ELR (cell line): ENCODE measurements at regions not wholly inside any gene's neighbourhood (a gene's known extent, or its start where the extent isn't known, plus 50 kb on each side); places are given as distances from the start of the nearest gene placed in this dataset.

Source experiments
- DNase-seq: peaks from one replicate; pipeline ENCODE4 v3.0.0-alpha.2; 2015; ENCODE audit warnings: low read depth

DNA sequence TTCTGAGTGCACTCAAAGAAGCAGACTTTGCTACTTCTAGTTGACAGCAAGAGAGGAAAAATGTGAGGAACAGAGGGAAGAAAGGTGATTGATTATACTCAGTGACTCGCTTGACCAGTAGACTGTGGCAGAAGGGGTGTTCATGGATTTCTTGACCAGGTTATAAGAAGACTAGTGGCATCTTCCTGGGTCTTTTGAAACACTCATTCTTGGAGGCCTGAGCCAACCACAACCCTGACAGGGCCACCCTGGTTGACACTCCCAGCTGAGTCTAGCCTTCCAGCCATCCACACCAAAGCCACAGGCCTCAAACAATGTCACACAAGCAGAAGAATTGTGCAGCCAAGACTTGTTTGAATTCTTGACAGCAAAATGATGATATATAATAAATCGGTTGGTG, 366.3 kb downstream of the SS18 start:
- DNase-seq = no peak

DNA sequence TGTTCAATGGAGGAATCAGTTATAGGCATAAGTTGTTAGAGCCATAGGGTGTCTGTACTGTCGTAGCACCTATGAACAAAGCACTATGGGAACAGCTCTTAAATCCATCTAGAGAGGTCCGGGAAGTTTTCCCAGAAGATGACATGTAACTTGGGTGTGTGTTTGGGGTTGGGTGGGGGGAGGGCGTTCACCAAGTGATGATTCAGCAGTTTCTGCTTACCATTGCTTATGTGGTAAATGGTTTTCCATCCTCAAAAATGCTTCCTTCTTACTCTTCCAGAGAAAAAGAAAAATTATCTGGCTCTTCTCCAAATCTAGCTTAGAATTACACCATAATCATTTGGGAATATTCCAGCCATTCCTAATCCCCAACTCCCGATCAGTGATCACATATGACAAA, 361.1 kb upstream of the ZNF521 start:
- DNase-seq = no peak

DNA sequence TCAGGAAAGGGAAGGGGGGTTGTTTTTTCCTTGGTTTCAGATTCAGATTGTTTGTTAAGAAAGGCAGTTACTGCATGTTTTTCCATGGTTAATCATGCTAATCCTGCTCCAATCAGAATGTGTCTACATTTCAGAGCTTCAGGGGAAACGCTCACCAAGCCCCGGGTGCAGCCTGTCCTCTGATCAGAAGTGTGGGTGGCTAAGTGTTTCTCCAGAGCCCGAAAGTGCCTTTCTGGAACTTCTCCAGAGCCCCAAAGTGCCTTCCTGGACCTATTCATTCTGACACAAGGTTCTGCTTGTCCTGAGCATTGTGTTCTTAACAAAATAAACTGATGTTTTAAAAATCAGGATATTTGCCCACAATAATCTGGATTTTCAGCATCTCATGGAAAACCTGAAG, 359.0 kb upstream of the ZNF521 start:
- no peak for DNase-seq

DNA sequence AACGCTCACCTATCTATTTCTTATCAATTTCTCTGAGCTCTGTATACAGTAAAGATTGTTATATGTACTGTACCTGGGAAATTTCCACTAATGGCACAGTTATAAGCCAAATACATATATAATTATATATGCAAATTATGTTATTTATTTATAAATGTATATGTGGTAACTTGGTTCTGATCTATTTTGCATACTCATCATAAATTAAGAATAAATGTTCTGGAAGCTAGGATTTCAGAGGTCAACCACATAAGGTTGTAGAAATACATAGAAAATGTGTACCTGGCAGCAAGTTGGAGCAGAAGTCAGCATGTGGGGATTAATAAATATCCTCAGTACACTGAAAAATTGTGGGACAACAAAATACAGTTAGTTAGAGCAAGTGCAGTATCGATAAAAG, 353.7 kb upstream of the ZNF521 start:
- DNase-seq = no peak

DNA sequence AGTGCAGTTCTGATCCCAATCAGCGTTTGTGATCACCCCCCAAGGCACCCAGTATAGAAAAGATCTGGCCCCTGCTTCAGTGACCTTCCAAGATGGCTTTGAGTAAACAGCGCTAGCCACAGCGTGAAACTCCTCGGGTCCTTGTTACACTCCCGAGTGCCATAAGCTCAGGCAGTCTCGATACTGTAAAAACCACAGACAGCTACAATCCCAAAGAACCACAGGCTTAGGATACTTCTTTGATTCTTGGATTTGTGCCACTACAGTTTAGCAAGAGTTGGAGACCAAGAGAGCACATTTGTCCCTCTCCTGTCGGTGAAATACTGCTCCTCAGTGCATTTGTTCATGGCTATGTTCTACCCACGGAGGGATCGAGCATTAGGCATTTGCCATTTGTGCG, 352.5 kb upstream of the ZNF521 start:
- no peak for DNase-seq

DNA sequence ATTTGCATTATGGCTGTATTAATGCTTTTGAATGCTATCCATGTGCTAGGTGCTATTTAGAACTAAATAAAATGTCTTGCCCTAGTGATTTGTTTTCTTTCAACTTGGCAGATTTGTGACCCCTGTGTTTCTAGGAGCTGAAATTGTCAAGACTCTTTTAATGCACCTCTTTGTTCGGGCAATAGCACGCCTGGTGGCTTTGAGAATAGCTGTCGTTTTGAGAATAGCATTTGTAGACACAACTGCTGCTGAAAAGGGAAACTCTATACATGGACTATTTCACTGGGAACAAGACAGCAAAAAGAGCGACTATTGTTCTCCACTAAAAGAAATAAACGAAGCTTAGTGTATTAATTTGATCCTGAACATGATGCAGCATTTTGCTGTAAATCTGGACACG, 352.1 kb upstream of the ZNF521 start:
- no peak for DNase-seq

DNA sequence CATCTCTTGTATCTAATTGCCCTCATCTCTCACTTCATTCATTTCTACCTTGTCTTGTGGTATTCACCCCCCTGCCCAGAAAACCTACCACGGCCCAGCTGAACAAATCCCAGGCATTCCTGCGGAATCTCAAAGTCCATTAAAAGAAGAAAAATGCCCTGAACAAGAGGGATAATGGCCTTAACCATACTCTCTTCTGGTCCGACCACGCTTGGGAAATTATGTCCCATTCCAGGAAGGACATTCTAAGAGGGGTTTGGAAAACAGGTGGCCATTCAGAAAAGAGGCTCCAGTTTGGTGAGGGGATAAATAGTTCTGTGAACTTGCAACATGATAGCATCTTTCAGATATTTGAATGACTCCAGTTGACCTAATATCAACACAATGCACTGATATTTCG, 349.9 kb upstream of the ZNF521 start:
- no peak for DNase-seq

DNA sequence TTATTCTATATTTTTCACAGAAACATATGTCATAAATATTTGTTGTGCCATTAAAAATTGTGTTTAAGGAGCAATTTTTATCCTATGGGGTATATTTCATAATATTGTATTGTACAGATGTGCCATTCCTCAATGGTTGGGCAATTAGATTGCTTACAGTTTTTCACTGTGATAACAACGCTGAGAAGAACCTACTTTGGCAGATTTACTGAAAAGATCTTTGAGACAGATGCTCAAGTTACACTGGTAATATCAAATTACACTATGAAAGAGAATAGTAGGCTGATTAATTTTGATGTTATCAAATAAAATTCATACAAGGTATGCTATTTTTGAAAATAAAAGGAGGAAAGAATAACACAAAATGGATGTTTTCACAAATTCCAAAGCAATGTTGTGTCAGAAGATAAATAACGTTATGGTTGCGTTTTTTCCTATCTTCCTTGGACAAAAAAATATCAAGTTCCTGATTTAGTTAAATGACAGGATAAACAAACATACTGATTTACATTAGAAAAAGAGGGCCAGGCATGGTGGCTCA, 335.1 kb upstream of the ZNF521 start:
- no peak for DNase-seq

DNA sequence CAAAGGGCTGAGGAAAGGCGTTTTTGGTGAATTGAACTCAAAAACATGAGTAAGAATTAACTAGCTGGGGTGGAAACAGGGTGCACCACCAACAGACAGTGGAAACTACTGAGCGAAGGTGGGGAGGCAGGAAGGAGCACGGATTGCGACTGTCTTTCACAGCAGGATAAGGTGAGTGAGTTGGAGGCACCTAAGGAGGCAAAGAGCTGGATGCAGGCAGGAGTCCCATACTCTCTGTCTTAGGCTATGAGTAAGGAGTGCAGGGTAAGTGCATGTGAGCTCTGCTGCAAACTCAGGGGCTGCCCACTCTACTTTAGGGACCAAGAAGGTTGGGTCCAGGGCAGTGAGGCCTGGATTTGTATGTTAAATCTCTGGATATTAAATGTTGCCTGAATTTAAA, 333.1 kb upstream of the ZNF521 start:
- DNase-seq = no peak

DNA sequence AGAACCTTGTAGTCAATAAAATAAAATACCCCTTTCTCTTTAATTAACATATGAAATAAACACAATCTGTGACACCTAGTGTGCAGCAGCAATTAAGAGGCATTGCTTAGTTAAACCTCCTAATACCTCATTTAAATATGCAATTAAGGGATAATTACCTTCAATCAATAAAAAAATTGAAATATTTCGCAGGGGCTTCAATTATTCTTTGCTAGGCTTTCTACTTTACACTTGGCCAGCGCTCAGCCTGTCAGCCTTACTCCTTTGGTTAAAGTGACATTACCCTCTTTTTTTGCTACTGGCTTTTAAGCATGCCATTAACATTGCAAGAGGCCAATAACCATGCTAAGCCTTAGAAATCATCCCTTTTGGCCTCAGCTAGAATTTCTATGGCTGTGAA, 327.5 kb upstream of the ZNF521 start:
- DNase-seq = no peak

DNA sequence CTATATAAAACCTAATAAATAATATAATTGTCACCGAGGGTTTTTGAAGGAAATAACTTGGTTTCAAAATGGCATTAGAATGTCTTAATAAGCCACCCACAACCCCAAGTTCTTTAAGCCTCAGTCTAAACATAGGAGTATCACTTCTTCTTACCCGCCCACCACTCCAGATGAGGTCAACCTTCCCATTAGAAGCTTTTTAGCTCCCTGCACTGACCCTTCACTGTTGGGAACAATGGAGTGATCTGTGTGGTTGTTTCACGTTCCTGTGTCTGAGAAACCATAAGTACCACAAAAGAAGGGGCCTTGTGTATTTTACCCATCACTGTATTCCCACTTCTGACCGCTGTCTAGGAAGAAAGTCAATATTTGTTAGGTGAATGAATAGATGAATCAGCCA, 326.3 kb upstream of the ZNF521 start:
- no peak for DNase-seq

DNA sequence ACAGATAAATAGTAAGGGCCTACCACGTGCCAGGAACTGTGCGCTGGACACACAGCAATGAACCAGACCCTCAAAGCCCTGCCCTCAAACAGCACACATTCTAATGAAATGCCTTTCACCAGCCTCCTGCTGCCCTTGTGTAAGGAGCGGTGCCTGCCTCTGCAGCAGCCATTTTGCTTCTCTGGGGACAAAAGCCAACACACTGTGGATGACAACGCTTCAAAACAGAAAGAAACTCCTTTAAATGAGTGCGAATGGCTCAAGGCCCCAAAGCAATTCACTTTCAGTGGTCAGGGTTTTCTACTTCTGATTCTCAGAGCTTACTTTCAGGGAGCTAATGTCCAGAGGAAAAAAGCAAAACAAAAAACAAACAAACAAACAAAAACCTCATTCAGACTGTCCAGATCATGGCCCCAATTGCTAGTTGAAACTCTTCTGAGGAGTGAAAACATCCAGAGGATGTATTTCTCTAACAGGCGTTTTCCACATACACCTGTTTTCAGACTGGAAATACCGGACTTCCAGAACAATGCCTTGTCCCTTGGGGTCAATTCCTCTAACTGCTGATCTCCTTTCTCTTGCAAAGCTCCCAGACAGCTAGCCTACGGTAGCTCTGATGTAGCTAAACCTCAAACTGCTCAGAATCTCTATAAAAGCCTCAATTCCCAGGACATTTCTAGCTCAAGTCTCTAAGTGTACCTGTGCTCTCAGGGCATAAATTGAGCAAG, 323.3 kb upstream of the ZNF521 start:
- no peak for DNase-seq

DNA sequence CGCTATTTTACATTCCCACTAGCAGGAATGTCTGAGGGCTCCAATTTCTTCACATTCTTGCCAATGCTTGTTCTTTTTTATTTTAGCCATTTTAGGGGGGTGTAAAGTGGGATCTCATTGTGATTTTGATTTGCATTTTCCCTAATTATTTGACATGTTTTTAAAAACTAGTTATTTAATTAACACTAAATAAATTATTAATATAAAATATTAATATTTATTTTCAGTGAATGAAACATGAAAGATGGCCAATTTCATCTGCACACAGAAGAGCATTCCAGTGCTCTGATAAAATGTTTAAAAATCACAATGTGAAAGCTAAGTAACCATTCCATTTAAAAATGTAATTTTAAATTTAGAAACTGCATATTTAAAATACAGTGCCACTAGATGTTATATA, 322.2 kb upstream of the ZNF521 start:
- no peak for DNase-seq

DNA sequence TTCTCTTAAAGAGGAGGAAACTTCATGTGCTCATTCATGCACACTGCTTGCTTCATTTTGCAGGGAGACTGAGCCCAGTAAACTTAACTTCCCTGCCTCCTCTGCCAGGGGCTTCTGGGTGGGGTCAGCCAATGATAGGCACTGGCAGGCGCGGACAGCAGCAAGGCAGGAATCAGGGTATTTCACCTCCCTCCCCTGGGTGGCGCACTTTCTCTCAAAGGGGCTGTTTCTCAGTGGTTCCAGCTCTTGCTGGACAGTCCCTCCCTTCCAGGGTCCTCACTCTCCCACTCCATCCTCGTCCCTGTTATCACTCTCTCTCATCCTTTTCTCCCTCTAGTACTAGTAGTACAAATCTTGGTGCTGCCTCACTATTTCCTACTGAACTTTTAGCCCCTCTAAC, 320.5 kb upstream of the ZNF521 start:
- DNase-seq = no peak

DNA sequence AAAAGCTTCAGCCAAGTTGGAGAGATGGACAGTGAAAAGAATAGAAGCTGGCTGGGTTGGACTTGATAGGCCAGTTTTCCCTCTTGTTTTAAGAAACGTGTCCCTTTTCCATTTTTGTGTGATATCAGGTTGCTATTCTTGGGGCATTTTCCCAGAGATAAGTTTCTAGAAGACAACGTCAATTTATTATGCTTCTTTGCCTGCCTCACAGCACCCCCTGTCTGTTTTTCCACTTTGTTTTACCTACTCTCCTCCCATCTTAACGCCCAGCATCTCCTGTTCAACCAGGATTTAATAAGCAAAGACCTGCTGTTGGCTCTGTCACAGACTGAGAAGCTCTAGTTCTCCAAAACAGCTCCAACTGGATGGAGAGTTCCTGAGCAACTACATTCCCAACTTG, 317.8 kb upstream of the ZNF521 start:
- peak; percentile 39 for DNase-seq

DNA sequence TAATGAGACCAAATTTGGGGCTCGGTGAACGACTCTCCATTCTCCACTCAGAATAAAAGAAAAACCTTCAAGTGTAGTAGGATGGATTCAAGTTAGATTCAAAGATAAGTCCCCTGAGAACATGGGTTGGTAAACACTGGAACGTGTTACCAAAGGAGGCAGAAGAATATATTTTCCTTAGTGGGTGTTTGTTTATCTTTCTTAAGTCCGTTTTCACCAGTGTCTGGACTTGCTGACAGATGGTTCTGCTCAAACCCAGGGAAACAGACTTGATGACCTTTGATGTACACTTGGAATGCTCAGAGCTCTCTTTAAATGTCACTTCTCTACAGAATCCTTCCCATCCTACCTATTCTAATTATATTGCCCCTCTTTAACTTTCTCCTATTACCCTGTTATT, 310.3 kb upstream of the ZNF521 start:
- no peak for DNase-seq

DNA sequence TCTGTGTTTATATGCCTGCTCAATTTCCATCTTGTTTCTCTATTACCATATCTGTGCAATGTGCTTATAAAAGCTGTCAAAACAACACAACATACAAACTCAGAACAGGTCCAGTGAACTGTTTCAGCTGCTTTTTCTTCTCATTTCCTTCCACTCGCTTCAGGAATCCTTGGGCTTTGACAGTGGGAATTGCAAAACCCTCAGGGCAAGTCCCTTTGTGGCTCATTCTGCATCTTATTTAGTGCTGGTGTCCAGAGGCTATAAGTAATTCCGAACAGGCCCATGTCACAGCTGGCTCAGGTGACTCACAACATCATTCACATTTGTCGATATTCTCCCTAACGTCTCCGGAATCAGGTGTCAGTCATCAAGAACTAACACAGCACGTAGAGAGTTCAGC, 309.9 kb upstream of the ZNF521 start:
- DNase-seq = peak; percentile 19

DNA sequence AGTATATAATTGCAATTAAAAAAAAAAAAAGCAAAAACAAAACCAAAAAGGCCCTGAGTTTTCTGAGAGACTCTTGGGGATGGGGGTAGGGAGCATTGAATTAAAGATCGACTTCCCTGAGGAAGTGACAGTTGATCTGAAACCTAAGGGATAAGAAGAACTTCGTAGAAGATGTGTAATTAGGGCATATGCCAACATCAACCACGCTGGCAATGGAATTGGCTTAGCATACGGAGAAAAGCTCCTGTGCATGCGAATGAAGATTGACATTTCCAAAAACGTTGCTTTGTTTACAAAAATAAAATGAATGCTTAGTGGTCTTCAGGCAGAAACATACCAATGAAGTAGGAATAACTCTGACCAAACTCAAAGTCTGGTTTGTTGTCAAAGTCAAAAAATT, 307.6 kb upstream of the ZNF521 start:
- no peak for DNase-seq

DNA sequence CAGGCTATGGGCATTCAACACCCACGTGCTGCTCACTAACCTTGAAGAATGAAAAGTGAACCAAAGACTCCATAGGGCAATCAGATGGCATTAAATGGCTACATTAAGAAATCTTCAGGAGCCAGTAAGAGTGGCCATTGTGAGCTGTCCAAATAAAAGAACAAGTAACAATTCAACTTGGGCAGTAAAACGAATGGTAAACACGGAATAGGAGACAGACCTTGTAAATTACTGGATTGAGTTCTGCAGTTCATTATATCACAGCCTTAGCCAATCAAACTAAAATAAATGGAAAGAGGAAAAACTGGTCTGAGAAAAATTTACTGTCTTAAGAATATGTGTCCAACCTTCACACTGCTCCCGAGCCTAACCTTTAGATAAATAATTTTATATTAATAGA, 306.5 kb upstream of the ZNF521 start:
- no peak for DNase-seq

DNA sequence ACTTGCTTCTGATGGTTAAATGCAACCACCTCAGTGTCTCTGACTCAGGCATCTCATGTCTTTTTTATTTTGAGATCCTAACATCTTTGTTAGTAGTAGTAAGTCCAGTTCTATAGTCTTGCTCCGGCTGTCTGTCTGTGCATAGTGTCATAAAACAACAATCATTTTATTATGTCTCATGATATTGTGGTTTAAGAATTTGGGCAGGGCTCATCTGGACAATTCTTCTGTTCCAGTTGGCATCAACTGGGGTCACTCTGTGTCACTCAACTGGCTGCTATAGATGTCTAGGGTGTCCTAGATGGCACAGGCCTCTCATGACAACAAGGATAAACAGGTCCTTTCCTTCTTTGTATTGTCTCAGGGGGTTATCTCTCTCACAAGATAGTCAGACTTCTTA, 299.6 kb upstream of the ZNF521 start:
- DNase-seq = no peak

DNA sequence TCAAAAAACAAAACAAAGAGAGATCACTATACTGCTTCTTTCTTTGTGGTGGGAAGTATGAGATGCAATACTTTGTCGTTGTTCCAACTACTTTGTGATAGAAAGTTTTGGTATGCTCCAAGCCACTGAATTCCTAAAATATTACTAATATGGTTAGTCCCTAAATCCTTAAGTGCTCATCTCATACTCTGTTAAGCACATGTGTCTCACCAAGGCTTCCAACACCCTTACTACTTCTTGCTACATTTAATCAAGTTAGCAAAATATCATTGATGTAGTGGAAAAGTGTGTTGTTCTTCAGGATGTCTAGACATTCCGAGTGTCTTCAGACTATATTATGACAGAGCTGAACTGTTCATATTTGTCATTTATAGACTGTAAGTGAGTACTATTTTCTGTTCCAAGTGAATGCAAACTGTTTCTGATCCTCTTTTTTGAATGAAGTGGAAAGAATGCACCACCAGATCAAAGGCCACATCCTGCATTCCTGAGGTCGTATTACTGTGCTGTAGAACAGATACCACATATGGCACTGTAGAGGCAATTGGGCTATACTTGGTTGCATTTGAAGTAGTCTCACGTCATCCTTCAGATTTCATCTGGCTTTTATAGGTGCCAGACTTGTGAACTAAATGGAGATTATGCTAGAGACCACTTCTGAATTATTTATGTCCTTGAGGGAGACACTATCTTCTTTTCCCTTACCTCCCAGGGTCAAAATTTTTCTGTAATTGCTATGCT, 298.4 kb upstream of the ZNF521 start:
- peak; percentile 93 for DNase-seq

DNA sequence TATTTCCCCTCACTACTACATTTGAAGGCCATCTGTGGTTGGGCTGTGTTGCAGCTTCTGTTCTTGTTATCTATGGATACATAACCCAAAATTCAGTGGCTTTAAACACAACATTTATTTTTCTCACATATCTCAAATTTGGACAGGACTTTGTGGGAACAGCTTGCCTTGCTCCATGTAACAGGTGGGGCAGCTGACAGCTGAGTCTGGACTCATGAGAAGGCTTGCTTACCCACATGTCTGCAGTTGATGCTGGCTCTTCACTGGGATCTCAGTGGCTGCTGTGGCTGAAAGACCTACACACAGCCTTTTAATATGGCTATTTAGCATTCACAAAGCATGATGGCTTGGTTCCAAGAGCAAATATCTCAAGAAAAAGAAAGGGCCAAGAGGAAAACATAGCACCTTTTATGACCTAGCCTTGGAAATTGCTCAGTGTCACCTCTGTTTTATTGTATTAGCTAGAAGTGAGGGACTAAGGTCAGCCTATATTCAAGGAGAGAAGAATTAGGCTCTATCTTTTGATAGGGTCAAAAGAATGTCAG, 296.8 kb upstream of the ZNF521 start:
- DNase-seq = no peak

DNA sequence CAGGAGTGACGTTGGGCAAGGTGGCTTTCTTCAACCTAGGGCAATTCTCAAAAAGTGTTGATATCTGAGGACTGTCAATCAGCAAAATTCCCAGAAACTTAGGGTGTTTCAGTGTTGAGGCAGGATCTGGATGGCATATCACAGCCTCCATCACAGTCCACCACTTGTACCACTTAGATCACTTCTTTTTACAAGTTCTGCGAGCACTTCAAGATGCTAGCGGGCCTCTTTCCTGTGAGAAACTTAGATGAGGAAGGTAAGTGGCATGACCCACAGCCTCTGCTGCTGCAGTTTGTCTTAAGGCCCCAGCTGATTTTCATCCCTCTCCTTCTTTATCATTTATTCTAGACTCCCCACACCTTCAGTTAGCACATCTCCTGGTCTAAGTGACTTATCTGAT, 295.4 kb upstream of the ZNF521 start:
- DNase-seq = no peak
